Bronchial epithelial cell (primary cell): ENCODE measurements at regions not wholly inside any gene's neighbourhood (a gene's known extent, or its start where the extent isn't known, plus 50 kb on each side); places are given as distances from the start of the nearest gene placed in this dataset.
A peak's percentile ranks its signal among the peaks of the same experiment; 100 is the strongest.
"Not testable (repeated sequence)": the region's sequence is repeated elsewhere in the genome, so short reads cannot be mapped to it uniquely, and the experiment has no call there.

Experiments used
- DNase-seq: peaks from one replicate; pipeline ENCODE4 v3.0.0-alpha.2; 2010; ENCODE audit warnings: low read depth
- FAIRE-seq: peaks from 2 replicates; lab custom pipeline; 2011; peaks lifted over from hg19 to GRCh38; lab: Jason Lieb, UNC
- H3K27me3 ChIP-seq: 2 replicates; pipeline ENCODE4 v1.5.1; 2011; ENCODE audit warnings: low read length; ENCODE audit not compliant: control insufficient read depth, insufficient read depth
- H3K36me3 ChIP-seq: 2 replicates; pipeline ENCODE4 v1.5.1; 2011; ENCODE audit warnings: low read length; ENCODE audit not compliant: control insufficient read depth, insufficient read depth
- H3K4me3 ChIP-seq: 2 replicates; pipeline ENCODE4 v1.5.1; 2011; ENCODE audit warnings: mild to moderate bottlenecking, low read depth, low read length, control low read depth
- TF ChIP-seq, protein P1 (sequence below): IDR thresholded peaks from 2 replicates; pipeline ENCODE4 v1.5.1; 2011; ENCODE audit warnings: mild to moderate bottlenecking, moderate library complexity, low read length, control low read depth, inconsistent platforms; ENCODE audit not compliant: insufficient read depth, severe bottlenecking

DNA sequence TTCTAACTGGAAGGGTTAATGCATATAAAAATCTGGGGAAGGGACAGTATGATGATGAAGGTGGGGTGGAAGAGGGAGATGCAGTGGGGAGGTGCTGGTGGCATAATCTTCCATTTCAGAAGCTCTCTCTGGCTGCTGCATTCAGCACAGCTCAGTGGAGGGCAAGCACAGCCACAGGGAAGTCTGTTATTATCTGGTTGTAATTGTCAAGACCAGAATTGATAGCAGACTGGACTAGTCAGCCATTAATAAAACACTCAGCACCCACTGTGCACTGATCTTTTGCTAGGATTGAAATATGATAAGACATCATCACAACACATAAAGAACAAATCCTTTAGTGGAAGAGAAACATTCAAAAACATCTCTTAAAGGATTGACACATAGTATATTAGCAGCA, 414.2 kb upstream of the LCORL start:
- TF ChIP-seq, protein P1, sequence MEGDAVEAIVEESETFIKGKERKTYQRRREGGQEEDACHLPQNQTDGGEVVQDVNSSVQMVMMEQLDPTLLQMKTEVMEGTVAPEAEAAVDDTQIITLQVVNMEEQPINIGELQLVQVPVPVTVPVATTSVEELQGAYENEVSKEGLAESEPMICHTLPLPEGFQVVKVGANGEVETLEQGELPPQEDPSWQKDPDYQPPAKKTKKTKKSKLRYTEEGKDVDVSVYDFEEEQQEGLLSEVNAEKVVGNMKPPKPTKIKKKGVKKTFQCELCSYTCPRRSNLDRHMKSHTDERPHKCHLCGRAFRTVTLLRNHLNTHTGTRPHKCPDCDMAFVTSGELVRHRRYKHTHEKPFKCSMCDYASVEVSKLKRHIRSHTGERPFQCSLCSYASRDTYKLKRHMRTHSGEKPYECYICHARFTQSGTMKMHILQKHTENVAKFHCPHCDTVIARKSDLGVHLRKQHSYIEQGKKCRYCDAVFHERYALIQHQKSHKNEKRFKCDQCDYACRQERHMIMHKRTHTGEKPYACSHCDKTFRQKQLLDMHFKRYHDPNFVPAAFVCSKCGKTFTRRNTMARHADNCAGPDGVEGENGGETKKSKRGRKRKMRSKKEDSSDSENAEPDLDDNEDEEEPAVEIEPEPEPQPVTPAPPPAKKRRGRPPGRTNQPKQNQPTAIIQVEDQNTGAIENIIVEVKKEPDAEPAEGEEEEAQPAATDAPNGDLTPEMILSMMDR, result no peak
- DNase-seq (no peak), FAIRE-seq (no peak)

GRCh38 chr4:18422685-18423084, 401.1 kb upstream of the LCORL start:
- TF ChIP-seq, protein P1, result no peak
- DNase-seq (no peak), FAIRE-seq (peak; percentile 36)
- Histone ChIP-seq H3K4me3 (no peak overlapping the region), H3K27me3 (no peaks in the 10 kb centered on the region), H3K36me3 (no peaks in the 10 kb centered on the region)

More for the DNA sequence above, 414.2 kb upstream of the LCORL start:
- Histone ChIP-seq H3K4me3 (no peak overlapping the region), H3K27me3 (no peaks in the 10 kb centered on the region), H3K36me3 (no peaks in the 10 kb centered on the region)

DNA sequence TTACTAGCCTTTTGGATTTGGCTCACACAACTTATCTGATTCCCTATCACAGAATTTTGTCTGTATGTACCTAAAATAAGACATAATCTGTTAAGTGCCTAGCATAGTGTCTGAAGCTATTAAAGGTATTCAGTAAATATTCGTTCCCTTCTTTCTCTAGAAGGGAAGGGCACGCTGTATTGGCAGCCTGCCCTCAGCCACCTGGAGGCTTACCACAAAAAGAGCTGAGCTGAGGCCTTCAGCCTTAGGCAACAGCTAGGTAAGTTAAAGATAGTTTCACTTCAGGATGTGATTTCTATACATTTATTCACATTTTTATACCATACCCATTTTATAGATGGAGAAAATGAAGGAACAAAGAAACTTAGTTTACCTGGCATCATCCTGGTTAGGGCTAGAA, 400.0 kb upstream of the LCORL start:
- no peak for FAIRE-seq
- no peak overlapping the region for H3K4me3 ChIP-seq

GRCh38 chr4:18419780-18420179, 398.2 kb upstream of the LCORL start:
- no peaks in the 10 kb centered on the region for H3K36me3 ChIP-seq
- TF ChIP-seq, protein P1, result no peak
- FAIRE-seq (no peak), DNase-seq (no peak)
- H3K4me3 ChIP-seq, result no peak overlapping the region
- no peaks in the 10 kb centered on the region for H3K27me3 ChIP-seq

More for the DNA sequence above, 400.0 kb upstream of the LCORL start:
- TF ChIP-seq, protein P1, result no peak
- no peak for DNase-seq
- Histone ChIP-seq H3K36me3 (no peaks in the 10 kb centered on the region), H3K27me3 (no peaks in the 10 kb centered on the region)

- H3K27me3 ChIP-seq, FAIRE-seq, H3K4me3 ChIP-seq, DNase-seq, H3K36me3 ChIP-seq: not testable (repeated sequence)
These were observed 396.8 kb upstream of the LCORL start for GRCh38 chr4:18418195-18418898.

- DNase-seq, FAIRE-seq, H3K4me3 ChIP-seq, H3K27me3 ChIP-seq, H3K36me3 ChIP-seq: not testable (repeated sequence)
These were observed 396.1 kb upstream of the LCORL start for GRCh38 chr4:18417651-18418050.

DNA sequence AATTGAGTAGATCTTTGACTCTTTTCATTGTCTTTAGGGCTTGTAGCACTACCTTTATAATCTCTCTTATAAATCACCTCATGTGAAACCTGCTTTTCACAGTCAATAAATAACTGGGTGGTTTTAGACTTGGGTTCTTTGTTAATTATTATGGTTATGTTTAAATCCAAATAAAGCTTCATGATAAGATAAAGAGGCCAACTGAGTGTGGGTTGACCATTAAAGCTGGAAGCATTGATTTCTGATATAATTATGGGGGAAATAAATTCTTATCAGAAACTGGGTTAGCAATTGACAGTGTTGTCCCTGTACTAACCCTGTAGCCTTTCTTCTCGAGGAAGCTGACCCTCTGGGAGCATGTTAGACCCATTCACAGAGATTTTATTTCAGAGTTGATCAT, 384.7 kb upstream of the LCORL start:
- DNase-seq (no peak), FAIRE-seq (no peak)
- Histone ChIP-seq H3K27me3 (no peaks in the 10 kb centered on the region), H3K4me3 (no peak overlapping the region), H3K36me3 (no peaks in the 10 kb centered on the region)
- TF ChIP-seq, protein P1, result no peak
